GM19438 (cell line): ENCODE measurements at regions not wholly inside any gene's neighbourhood (a gene's known extent, or its start where the extent isn't known, plus 50 kb on each side); places are given as distances from the start of the nearest gene placed in this dataset.

Experiments used
- ATAC-seq: cut with Tn5 transposase; IDR thresholded peaks from one replicate; pipeline ENCODE4 v1.9.1; 2021; ENCODE audit warnings: low read depth; ENCODE audit not compliant: unreplicated experiment

- no peak for ATAC-seq
Measured at GRCh38 chr20:58094160-58094559, 134.3 kb downstream of the ANKRD60 start.

- ATAC-seq = no peak
Measured at GRCh38 chr20:58092871-58093270, 135.6 kb downstream of the ANKRD60 start.

DNA sequence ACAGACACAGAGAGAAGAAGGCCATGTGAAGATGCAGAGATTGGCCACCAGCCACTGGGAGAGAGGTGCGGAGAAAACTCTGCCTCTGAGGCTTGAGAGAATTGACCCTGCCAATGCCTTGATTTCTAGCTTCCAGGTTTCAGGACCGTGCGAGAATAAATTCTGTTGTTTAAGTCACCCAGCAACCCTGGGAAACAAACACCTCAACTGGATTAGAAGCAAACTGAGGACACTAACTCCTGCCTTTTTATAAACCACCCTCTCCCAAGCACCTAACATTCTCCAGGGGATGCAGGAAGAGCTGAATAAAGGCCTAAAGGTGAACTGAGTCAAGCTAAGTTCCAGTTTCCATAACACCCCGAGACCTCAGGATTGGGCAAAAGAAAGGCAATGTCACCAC, 136.1 kb downstream of the ANKRD60 start:
- no peak for ATAC-seq

DNA sequence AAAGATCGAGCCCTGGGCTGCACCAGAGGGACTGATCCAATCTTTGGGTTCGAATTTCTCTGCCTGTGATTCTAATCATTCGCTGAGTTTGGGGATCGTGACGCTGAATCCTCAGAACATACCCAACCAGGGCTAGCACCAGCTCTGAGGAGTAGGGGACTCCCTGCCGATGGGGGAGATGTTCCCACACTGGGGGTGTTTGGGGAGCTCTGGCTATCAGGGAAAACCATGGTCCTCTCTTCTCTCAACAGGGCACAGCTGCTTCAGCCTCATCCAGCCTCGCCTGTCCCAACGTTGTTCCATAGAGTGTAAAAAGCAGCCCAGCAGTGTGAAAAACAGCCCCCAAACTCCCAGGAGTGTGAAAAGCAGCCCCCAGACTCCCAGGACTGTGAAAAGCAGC, 136.6 kb downstream of the ANKRD60 start:
- no peak for ATAC-seq

DNA sequence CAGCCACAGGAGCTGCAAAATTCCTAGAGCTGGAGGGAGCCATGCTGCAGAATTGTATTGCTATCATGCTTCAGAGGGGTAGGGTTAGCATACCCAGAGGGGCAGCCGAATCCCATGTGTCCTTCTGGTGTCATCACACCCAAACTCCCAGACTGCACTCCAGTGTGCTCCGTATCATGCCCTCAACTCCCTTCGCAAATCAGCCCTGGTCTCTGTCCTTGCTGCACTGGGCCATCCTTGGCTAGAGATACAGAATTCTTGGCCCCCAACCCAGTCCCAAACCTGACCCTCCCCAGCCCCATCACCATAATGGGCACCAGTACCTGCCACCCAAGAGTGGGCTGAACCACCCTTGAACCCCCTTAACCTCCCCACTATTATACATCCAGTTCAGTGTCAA, 138.3 kb downstream of the ANKRD60 start:
- ATAC-seq = no peak

DNA sequence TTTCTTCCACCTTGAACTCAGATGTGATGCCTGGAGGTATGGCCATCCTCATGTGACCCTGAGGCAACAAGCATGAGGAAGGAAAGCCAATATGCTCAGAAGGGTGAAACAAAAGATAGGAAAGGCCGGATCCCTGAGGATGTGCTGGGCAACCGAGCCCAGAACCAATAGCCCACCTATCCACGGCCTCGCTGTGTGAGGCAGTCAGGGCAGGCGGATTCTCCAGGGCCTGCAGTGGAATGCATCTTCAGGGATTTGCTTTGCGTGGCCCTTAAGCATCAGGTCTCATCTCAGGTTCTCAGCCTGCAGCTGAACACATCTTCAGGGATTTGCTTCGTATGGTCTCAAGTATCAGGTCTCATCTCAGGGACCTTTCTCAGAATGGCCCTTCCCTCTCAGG, 139.8 kb downstream of the ANKRD60 start:
- ATAC-seq = no peak

DNA sequence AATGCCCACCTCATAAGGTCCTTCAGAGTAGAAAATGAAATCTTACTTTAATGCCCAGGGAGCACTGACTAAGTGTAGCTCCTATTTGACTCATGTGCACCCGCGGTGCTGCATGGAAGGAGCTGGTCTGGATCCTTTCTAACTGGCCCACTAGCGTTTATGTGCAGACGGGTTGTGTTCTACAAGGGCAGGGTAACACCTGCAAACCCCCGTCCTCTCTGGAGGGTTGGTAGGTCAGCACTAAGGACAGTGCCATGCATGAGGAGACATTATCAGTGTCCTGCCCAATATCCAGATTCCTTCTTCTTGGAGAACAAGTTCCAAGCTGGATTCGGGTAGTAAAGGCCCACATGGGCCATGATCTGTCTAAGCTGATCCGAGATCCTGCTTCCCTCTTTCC, 140.3 kb downstream of the ANKRD60 start:
- ATAC-seq = no peak

- ATAC-seq = no peak
Measured at GRCh38 chr20:58087562-58087858, 140.9 kb downstream of the ANKRD60 start.

DNA sequence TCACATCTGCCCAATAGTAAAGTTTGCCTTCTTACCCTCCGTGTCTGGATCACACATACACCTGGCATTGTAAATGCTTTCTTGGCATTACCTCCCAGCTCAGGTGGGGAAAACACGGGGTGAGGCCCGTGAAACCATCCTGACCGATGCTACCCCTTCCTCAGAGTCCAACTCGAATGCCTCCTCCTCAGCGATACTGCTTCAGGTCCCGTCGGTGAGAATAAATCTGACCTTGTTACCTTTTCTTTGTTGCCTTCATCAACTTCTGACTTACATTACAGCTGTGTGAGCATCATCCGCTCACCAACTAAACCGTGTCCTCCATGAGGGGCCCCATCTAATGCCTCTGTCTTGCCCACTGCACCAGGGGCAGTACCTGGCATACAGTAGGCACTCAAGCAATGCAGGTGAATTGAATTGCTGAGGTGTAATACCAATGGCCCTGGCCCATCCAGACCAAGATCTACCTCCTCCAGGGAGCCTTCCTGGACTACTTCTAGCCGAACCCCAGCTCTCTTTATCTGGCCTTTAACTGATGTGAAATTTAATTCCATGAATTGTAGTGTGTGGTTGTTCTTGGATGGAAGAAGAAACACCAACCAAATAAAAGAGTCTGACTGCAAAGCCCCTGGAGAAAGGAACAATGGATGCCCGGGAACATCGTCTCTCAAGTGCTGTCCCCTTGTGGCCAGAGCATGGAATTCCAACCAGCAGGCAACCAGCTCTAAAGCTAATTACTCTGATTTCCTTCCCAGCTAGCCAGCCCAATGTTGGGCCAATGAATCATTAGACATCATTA, 141.5 kb downstream of the ANKRD60 start:
- no peak for ATAC-seq

GRCh38 chr20:58084966-58085365, 143.5 kb downstream of the ANKRD60 start:
- no peak for ATAC-seq

- no peak for ATAC-seq
Measured at GRCh38 chr20:58084566-58084965, 143.9 kb downstream of the ANKRD60 start.

- no peak for ATAC-seq
Measured at GRCh38 chr20:58081846-58082245, 146.6 kb downstream of the ANKRD60 start.

- ATAC-seq = no peak
Measured at GRCh38 chr20:58078741-58079522, 149.5 kb downstream of the ANKRD60 start.

- ATAC-seq = no peak
Measured at GRCh38 chr20:58077282-58077681, 151.2 kb downstream of the ANKRD60 start.

- ATAC-seq = no peak
Measured at GRCh38 chr20:58076405-58076804, 152.0 kb downstream of the ANKRD60 start.

- ATAC-seq = no peak
Measured at GRCh38 chr20:58075586-58076345, 152.7 kb downstream of the ANKRD60 start.

DNA sequence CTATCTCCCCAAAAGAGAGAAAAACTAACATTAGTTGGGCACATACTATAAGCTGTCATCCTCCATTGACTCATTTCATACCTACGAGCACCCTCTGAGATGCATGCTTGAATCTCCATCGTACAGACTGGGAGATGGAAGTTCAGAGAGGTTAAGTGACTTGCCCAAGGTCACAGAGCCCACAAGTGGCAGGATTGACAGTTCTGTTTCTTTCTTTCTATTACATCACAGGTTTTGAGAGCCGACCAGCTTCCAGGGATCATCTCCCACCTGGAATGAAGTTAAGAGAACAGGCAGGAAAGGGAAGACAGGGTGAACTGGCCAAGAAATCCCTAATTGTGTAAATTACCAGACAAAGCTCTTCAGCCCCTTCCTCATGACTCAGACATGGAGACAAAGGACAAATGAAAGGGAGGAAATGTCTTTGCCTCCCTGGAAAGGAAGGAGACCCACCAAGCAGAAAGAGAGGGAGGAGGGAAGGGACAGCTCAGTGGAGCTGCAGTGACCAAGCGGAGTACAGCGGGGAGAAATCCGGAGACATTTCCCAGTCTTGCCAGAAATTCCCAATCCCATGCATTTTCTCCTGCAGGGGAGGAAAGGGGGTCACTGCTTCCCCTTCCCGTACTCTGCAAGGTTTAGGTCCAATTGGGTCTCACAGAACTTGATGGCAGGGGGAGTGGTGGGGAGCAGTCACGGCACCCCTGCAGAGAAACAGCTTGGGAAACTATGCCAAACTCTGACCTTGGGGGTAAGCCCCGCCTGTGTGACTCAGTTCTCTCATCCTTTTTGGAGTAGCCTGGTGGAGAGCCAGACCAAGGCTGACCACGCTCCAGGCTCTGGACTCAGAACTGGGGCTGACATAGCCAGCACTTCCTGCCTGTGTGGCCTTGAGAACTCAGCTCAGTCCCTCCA, 154.3 kb downstream of the ANKRD60 start:
- no peak for ATAC-seq

- ATAC-seq = no peak
Measured at GRCh38 chr20:58072695-58073671, 155.5 kb downstream of the ANKRD60 start.

DNA sequence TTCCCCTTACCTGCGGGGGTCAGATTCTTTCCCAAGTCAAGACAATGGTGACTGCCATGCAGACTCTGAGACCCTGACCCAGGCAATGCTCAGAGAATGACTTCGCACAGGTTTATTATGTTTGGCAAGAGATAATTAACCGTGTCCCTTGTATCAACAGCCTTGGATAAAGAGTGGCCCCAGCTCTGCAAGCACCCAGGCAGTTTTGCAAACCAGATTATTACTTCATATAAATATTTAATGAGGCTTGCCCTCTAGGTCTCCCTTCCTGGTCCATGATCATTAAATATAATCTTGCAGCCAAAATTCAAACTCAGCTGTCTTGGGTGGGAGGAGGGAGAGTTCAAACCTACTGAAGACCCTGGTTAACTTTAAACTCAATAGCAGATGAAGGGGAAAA, 156.5 kb downstream of the ANKRD60 start:
- no peak for ATAC-seq
